ENCODE measurements at regions not wholly inside any gene's neighbourhood (a gene's known extent, or its start where the extent isn't known, plus 50 kb on each side); places are given as distances from the start of the nearest gene placed in this dataset.

DNA sequence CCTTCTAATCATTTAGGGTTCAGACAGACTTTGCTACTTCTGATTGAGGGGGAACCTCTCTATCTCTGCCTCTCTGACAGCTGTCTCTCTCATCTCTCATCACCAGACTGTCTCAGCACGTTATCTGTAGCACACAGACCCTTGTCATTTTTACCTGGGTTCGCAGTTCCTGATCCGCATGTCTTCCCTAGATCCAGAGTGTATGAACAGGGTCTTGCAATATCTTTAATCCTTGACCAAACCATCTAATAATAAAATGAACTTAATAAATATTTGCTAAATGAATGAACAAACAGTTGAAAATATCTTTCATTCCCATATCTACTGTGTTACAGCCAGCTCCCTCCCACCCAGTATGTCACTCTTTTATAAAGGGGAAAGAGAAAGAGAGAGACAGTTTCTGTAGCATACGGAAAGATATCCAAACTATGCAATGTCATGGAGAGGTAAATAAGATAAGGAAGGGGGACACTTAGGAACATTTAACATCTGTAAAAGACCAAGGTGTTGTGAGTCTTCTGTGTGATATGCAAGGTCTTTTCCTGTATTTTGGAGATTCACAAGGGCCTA is 507.6 kb downstream of the SUCLG1 start:
- Histone ChIP-seq H2AFZ (no peak overlapping the region), H3K27ac (no peak overlapping the region), H3K36me3 (replicated peaks; ENCODE audit: insufficient read depth, low read depth) (no peaks in the 10 kb centered on the region), H3K9me2 (replicated peaks; ENCODE audit: insufficient read depth) (no peaks in the 10 kb centered on the region), H3K4me2 (no peak overlapping the region), H3K4me1 (ENCODE audit: insufficient read depth) (no peaks in the 10 kb centered on the region), H3K79me2 (no peaks in the 10 kb centered on the region), H3K27me3 (no peaks in the 10 kb centered on the region), H3K4me3 (no peak overlapping the region), H4K20me1 (ENCODE audit: insufficient read depth, poor library complexity, severe bottlenecking) (no peaks in the 10 kb centered on the region), H3K9me3 (ENCODE audit: low read depth) (no peaks in the 10 kb centered on the region)
- 82% methylated on average over 4 of the region's 4 CpGs for WGBS (ENCODE audit: low lambda C conversion rate, missing lambda C conversion rate)
- no peak for DNase-seq (ENCODE audit: low spot score)
- TF ChIP-seq EZH2phosphoT487 (IDR thresholded peaks at IDR 0.05; ENCODE audit: low read depth, severe bottlenecking, unreplicated experiment) (no peak), EZH2 (IDR thresholded peaks at IDR 0.05; ENCODE audit: borderline replicate concordance) (no peak)
- TF ChIP-seq, protein P1, sequence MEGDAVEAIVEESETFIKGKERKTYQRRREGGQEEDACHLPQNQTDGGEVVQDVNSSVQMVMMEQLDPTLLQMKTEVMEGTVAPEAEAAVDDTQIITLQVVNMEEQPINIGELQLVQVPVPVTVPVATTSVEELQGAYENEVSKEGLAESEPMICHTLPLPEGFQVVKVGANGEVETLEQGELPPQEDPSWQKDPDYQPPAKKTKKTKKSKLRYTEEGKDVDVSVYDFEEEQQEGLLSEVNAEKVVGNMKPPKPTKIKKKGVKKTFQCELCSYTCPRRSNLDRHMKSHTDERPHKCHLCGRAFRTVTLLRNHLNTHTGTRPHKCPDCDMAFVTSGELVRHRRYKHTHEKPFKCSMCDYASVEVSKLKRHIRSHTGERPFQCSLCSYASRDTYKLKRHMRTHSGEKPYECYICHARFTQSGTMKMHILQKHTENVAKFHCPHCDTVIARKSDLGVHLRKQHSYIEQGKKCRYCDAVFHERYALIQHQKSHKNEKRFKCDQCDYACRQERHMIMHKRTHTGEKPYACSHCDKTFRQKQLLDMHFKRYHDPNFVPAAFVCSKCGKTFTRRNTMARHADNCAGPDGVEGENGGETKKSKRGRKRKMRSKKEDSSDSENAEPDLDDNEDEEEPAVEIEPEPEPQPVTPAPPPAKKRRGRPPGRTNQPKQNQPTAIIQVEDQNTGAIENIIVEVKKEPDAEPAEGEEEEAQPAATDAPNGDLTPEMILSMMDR (IDR thresholded peaks at IDR 0.05; ENCODE audit: poor library complexity): no peak

DNA sequence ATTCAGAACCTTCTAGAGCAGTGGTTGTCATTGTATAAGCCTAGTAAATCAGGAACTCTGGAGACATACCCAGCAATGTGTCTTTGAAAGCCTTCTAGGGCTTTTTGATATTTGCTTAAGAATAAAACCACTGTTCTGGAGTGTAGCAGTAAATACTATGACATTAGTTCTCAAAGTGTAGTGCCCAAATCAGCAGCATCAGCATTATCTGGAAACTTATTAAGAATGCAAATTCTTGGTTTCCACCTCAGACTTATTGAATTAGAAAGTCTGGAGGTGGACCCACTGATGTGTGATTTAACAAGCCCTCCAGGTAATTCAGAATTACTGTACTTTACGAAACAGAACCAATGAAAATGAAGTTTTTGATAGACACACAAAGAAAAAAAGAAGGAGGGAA is 509.7 kb downstream of the SUCLG1 start:
- no peak for DNase-seq (ENCODE audit: low spot score)

DNA sequence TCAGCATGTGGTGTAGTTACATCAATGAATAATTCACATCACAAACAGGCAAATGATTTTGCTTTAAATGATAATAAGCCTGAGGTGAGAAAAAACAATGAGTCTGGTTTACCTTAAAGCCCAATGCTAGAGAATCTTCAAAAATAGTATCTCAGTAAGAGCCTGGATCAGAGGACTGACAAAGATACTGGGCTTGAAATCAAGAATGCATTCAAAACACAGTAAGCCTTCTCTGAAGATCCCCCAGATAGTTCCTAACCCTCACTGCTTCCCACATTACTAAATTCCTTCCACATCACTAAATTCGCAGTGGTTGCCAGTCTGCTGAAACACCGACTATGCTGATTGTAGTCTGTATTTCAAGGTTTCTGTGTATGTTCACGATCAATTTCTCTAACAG is 514.9 kb downstream of the SUCLG1 start:
- no peak overlapping the region for H3K4me3 ChIP-seq
- WGBS (ENCODE audit: low lambda C conversion rate, missing lambda C conversion rate): 61% methylated on average over 3 of the region's 3 CpGs
- no peaks in the 10 kb centered on the region for H3K4me1 ChIP-seq (ENCODE audit: insufficient read depth)
- H3K27me3 ChIP-seq: no peaks in the 10 kb centered on the region
- TF ChIP-seq, protein P1 (IDR thresholded peaks at IDR 0.05; ENCODE audit: poor library complexity): no peak
- TF ChIP-seq EZH2phosphoT487 (IDR thresholded peaks at IDR 0.05; ENCODE audit: low read depth, severe bottlenecking, unreplicated experiment) (no peak), EZH2 (IDR thresholded peaks at IDR 0.05; ENCODE audit: borderline replicate concordance) (no peak)
- no peaks in the 10 kb centered on the region for H3K9me2 ChIP-seq (replicated peaks; ENCODE audit: insufficient read depth)
- DNase-seq (ENCODE audit: low spot score): no peak
- H4K20me1 ChIP-seq (ENCODE audit: insufficient read depth, poor library complexity, severe bottlenecking): no peaks in the 10 kb centered on the region
- H3K27ac ChIP-seq: no peak overlapping the region
- no peaks in the 10 kb centered on the region for H3K36me3 ChIP-seq (replicated peaks; ENCODE audit: insufficient read depth, low read depth)
- no peak overlapping the region for H2AFZ ChIP-seq
- H3K9me3 ChIP-seq (ENCODE audit: low read depth): no peaks in the 10 kb centered on the region
- H3K4me2 ChIP-seq: no peak overlapping the region
- H3K79me2 ChIP-seq: no peaks in the 10 kb centered on the region

More for the DNA sequence above, 509.7 kb downstream of the SUCLG1 start:
- Histone ChIP-seq H3K27ac (no peak overlapping the region), H3K9me3 (ENCODE audit: low read depth) (no peaks in the 10 kb centered on the region), H3K4me1 (ENCODE audit: insufficient read depth) (no peaks in the 10 kb centered on the region), H3K4me3 (no peak overlapping the region), H3K36me3 (replicated peaks; ENCODE audit: insufficient read depth, low read depth) (no peaks in the 10 kb centered on the region), H3K79me2 (no peaks in the 10 kb centered on the region), H4K20me1 (ENCODE audit: insufficient read depth, poor library complexity, severe bottlenecking) (no peaks in the 10 kb centered on the region), H3K27me3 (no peaks in the 10 kb centered on the region), H3K9me2 (replicated peaks; ENCODE audit: insufficient read depth) (no peaks in the 10 kb centered on the region), H3K4me2 (no peak overlapping the region), H2AFZ (no peak overlapping the region)
- TF ChIP-seq, protein P1 (IDR thresholded peaks at IDR 0.05; ENCODE audit: poor library complexity): no peak
- no peak for TF ChIP-seq EZH2 (IDR thresholded peaks at IDR 0.05; ENCODE audit: borderline replicate concordance)
- TF ChIP-seq EZH2phosphoT487 (IDR thresholded peaks at IDR 0.05; ENCODE audit: low read depth, severe bottlenecking, unreplicated experiment): no peak
- 82% methylated on average over 1 of the region's 1 CpG for WGBS (ENCODE audit: low lambda C conversion rate, missing lambda C conversion rate)
